Gastrocnemius medialis (tissue), 4 donors: ENCODE measurements at regions not wholly inside any gene's neighbourhood (a gene's known extent, or its start where the extent isn't known, plus 50 kb on each side); places are given as distances from the start of the nearest gene placed in this dataset.

Source experiments
- POLR2A ChIP-seq, 2 donors: fragments of 450-650 bp; IDR thresholded peaks; one replicate each; pipeline ENCODE4 v1.6.1; 2017; ENCODE audit warnings: antibody characterized with exemption in 2 of 2, mild to moderate bottlenecking in 2 of 2, moderate library complexity in 2 of 2
- TF ChIP-seq, protein P1 (sequence below), 5 experiments: fragments of 450-650 bp in 3 of 5; fragments of 200-600 bp in 2 of 5; sonication (generic) in 2 of 5; IDR thresholded peaks in 4 of 5; conservative IDR thresholded peaks in 1 of 5; 1 replicate in 4 of 5; 2 replicates in 1 of 5; pipeline ENCODE4 v1.5.1; 2016 to 2019; ENCODE audit warnings: antibody characterized with exemption in 5 of 5, mild to moderate bottlenecking in 3 of 5, moderate library complexity in 3 of 5

DNA sequence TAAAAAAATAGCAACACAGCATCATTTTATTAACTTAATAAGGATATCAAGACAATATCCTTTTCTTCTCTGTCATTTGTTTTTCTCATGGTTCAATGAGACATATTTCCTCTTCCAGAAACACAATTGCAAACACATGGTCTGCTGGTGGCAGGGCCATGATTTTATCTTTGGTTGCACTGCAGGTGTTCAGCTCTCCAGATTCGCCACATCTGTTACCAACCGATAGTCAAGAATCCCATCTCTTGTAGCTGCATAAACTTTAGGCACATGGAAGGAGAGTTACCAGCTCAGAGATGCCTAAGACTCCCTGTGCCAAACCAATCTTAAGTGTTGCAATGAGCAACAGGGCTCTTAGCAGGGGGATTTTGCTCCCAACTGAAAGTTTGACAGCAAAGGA is 1303.2 kb upstream of the CELF4 start:
- no peak for TF ChIP-seq POLR2A (IDR thresholded peaks at IDR 0.05)
- TF ChIP-seq, protein P1, sequence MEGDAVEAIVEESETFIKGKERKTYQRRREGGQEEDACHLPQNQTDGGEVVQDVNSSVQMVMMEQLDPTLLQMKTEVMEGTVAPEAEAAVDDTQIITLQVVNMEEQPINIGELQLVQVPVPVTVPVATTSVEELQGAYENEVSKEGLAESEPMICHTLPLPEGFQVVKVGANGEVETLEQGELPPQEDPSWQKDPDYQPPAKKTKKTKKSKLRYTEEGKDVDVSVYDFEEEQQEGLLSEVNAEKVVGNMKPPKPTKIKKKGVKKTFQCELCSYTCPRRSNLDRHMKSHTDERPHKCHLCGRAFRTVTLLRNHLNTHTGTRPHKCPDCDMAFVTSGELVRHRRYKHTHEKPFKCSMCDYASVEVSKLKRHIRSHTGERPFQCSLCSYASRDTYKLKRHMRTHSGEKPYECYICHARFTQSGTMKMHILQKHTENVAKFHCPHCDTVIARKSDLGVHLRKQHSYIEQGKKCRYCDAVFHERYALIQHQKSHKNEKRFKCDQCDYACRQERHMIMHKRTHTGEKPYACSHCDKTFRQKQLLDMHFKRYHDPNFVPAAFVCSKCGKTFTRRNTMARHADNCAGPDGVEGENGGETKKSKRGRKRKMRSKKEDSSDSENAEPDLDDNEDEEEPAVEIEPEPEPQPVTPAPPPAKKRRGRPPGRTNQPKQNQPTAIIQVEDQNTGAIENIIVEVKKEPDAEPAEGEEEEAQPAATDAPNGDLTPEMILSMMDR (IDR thresholded peaks at IDR 0.05 in 4 of 5, conservative IDR thresholded peaks at IDR 0.05 in 1 of 5): no peak
